Loucy (cell line): ENCODE measurements at regions not wholly inside any gene's neighbourhood (a gene's known extent, or its start where the extent isn't known, plus 50 kb on each side); places are given as distances from the start of the nearest gene placed in this dataset.

Experiments
- CTCF ChIP-seq: fragments of 200-600 bp; sonication (generic); conservative IDR thresholded peaks from 2 replicates; pipeline ENCODE4 v1.5.1; 2014; ENCODE audit warnings: mild to moderate bottlenecking, antibody characterized with exemption, low read length
- EZH2phosphoT487 ChIP-seq: fragments of 200-600 bp; IDR thresholded peaks from 2 replicates; pipeline ENCODE4 v1.6.1; 2018; ENCODE audit warnings: antibody characterized with exemption, mild to moderate bottlenecking, moderate library complexity, borderline replicate concordance

- TF ChIP-seq CTCF (no peak), EZH2phosphoT487 (no peak)
Observed at GRCh38 chr15:87707566-87708130, 548.9 kb downstream of the NTRK3 start.
